ENCODE measurements at regions not wholly inside any gene's neighbourhood (a gene's known extent, or its start where the extent isn't known, plus 50 kb on each side); places are given as distances from the start of the nearest gene placed in this dataset.

DNA sequence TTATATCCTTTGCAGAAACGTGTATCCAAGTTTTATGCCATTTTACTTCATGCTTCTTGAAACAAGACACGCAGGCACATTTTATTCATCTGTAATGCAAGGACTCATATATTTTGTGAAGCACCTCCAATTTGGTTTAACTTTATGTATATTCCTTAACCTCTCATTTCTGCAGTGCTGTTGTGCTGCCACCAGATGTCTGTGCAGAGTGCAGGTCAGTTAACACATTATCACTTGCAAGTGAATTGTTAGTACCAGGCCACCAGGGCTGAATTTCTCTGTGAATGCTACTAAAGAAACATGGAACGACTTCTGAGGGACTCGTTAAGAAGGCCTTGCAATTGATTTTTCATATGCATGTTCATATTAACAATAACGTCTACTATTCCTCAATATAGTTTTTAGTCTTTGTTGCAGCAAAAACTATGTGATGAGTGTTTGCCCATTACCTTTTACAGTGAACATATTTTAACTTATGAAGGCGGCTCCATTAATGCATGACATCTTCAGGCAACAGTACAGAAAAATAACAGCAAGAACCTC, 770.3 kb downstream of the NLGN4X start:
- H3K27me3 ChIP-seq (ENCODE audit: insufficient read depth, low read depth, low read length) = no peaks in the 10 kb centered on the region
- no peak overlapping the region for H2AFZ ChIP-seq (ENCODE audit: low read depth, low read length)
- no peaks in the 10 kb centered on the region for H3K9me2 ChIP-seq (ENCODE audit: insufficient read depth, low read length)
- H3K79me2 ChIP-seq (replicated peaks; ENCODE audit: insufficient read depth, low read length) = no peaks in the 10 kb centered on the region
- H3K27ac ChIP-seq (ENCODE audit: low read length) = no peak overlapping the region
- H3K4me3 ChIP-seq (ENCODE audit: low read length) = no peak overlapping the region
- H3K9me3 ChIP-seq (ENCODE audit: low read length) = no peaks in the 10 kb centered on the region
- no peaks in the 10 kb centered on the region for H4K20me1 ChIP-seq (ENCODE audit: insufficient read depth)
- H3F3A ChIP-seq (ENCODE audit: insufficient read depth, low read length, poor library complexity, severe bottlenecking) = no peaks in the 10 kb centered on the region
- H3K9ac ChIP-seq (ENCODE audit: low read length) = no peak overlapping the region
- peak; percentile 32 for TF ChIP-seq RAD21 (conservative IDR thresholded peaks at IDR 0.05)
- TF ChIP-seq MXI1 (conservative IDR thresholded peaks at IDR 0.05; ENCODE audit: poor library complexity, severe bottlenecking) = no peak
- TF ChIP-seq TAF1 (IDR thresholded peaks at IDR 0.05; ENCODE audit: low read depth) = no peak
- peak; percentile 33 for TF ChIP-seq SMC3 (conservative IDR thresholded peaks at IDR 0.05; ENCODE audit: poor library complexity)
- TF ChIP-seq, protein P1, sequence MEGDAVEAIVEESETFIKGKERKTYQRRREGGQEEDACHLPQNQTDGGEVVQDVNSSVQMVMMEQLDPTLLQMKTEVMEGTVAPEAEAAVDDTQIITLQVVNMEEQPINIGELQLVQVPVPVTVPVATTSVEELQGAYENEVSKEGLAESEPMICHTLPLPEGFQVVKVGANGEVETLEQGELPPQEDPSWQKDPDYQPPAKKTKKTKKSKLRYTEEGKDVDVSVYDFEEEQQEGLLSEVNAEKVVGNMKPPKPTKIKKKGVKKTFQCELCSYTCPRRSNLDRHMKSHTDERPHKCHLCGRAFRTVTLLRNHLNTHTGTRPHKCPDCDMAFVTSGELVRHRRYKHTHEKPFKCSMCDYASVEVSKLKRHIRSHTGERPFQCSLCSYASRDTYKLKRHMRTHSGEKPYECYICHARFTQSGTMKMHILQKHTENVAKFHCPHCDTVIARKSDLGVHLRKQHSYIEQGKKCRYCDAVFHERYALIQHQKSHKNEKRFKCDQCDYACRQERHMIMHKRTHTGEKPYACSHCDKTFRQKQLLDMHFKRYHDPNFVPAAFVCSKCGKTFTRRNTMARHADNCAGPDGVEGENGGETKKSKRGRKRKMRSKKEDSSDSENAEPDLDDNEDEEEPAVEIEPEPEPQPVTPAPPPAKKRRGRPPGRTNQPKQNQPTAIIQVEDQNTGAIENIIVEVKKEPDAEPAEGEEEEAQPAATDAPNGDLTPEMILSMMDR (IDR thresholded peaks at IDR 0.05; ENCODE audit: poor library complexity, severe bottlenecking) = peak; percentile 49
- no peak for TF ChIP-seq POLR2AphosphoS5 (IDR thresholded peaks at IDR 0.05)
- H3K4me2 ChIP-seq (ENCODE audit: low read length) = no peak overlapping the region
- H3K36me3 ChIP-seq (ENCODE audit: insufficient read depth, low read length) = no peaks in the 10 kb centered on the region

DNA sequence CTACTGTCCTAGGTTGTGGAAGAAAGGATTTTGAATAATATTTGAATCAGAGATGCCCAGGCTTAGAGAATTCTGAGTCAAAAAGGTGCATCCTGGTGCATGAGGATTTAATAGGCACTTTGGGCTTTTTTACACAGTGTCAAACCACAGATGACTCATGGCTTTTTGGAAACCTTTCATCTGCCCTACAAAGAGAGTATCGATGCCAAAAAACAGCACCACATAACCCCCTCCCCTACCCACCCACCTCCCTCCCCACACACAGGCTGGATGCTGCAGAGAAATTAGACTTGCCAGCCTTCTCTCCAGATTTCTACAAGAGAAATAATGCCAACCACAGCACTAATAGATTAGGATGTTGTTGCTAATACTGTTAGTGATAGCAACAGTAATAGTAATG, 779.3 kb downstream of the NLGN4X start:
- no peaks in the 10 kb centered on the region for H3F3A ChIP-seq (ENCODE audit: insufficient read depth, low read length, poor library complexity, severe bottlenecking)
- H3K4me2 ChIP-seq (ENCODE audit: low read length) = no peak overlapping the region
- no peak overlapping the region for H2AFZ ChIP-seq (ENCODE audit: low read depth, low read length)
- H3K27ac ChIP-seq (ENCODE audit: low read length) = no peak overlapping the region
- H3K9me3 ChIP-seq (ENCODE audit: low read length) = no peaks in the 10 kb centered on the region
- no peaks in the 10 kb centered on the region for H3K36me3 ChIP-seq (ENCODE audit: insufficient read depth, low read length)
- no peak for TF ChIP-seq TAF1 (IDR thresholded peaks at IDR 0.05; ENCODE audit: low read depth)
- TF ChIP-seq, protein P2, sequence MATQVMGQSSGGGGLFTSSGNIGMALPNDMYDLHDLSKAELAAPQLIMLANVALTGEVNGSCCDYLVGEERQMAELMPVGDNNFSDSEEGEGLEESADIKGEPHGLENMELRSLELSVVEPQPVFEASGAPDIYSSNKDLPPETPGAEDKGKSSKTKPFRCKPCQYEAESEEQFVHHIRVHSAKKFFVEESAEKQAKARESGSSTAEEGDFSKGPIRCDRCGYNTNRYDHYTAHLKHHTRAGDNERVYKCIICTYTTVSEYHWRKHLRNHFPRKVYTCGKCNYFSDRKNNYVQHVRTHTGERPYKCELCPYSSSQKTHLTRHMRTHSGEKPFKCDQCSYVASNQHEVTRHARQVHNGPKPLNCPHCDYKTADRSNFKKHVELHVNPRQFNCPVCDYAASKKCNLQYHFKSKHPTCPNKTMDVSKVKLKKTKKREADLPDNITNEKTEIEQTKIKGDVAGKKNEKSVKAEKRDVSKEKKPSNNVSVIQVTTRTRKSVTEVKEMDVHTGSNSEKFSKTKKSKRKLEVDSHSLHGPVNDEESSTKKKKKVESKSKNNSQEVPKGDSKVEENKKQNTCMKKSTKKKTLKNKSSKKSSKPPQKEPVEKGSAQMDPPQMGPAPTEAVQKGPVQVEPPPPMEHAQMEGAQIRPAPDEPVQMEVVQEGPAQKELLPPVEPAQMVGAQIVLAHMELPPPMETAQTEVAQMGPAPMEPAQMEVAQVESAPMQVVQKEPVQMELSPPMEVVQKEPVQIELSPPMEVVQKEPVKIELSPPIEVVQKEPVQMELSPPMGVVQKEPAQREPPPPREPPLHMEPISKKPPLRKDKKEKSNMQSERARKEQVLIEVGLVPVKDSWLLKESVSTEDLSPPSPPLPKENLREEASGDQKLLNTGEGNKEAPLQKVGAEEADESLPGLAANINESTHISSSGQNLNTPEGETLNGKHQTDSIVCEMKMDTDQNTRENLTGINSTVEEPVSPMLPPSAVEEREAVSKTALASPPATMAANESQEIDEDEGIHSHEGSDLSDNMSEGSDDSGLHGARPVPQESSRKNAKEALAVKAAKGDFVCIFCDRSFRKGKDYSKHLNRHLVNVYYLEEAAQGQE (IDR thresholded peaks at IDR 0.05; ENCODE audit: borderline replicate concordance) = no peak
- TF ChIP-seq SMC3 (conservative IDR thresholded peaks at IDR 0.05; ENCODE audit: poor library complexity) = no peak
- TF ChIP-seq, protein P1 (IDR thresholded peaks at IDR 0.05; ENCODE audit: poor library complexity, severe bottlenecking) = no peak
- no peak for TF ChIP-seq EZH2 (IDR thresholded peaks at IDR 0.05; ENCODE audit: borderline replicate concordance, insufficient read depth, low read length, poor library complexity, severe bottlenecking)
- TF ChIP-seq RAD21 (conservative IDR thresholded peaks at IDR 0.05) = no peak
- TF ChIP-seq EP300 (conservative IDR thresholded peaks at IDR 0.05; ENCODE audit: poor library complexity, severe bottlenecking) = no peak
- no peak for TF ChIP-seq POLR2AphosphoS5 (IDR thresholded peaks at IDR 0.05)
- H3K79me2 ChIP-seq (replicated peaks; ENCODE audit: insufficient read depth, low read length) = no peaks in the 10 kb centered on the region
- H4K20me1 ChIP-seq (ENCODE audit: insufficient read depth) = no peaks in the 10 kb centered on the region
- no peak overlapping the region for H3K9ac ChIP-seq (ENCODE audit: low read length)
- no peaks in the 10 kb centered on the region for H3K27me3 ChIP-seq (ENCODE audit: insufficient read depth, low read depth, low read length)
- no peak overlapping the region for H3K4me3 ChIP-seq (ENCODE audit: low read length)
- no peaks in the 10 kb centered on the region for H3K9me2 ChIP-seq (ENCODE audit: insufficient read depth, low read length)

Measured in neural cell (in vitro differentiated cells).